Heart right ventricle (tissue), 16 donors: ENCODE measurements at regions not wholly inside any gene's neighbourhood (a gene's known extent, or its start where the extent isn't known, plus 50 kb on each side); places are given as distances from the start of the nearest gene placed in this dataset.

Source experiments
- ATAC-seq, 8 donors: fragments of 200-7000 bp; cut with Tn5 transposase; one replicate each; pipeline ENCODE4 v1.9.1; 2020; ENCODE audit warnings: mild to moderate bottlenecking in 8 of 8, moderate library complexity in 8 of 8, moderate number of reproducible peaks in 1 of 8
- DNase-seq, 2 donors: peaks; one replicate each; pipeline ENCODE4 v3.0.0-alpha.2; 2020
- H3K27ac ChIP-seq, 10 donors: fragments of 200-600 bp; sonication (generic) in 2 of 10; one replicate each; pipeline versions ENCODE4 v1.5.0 to v1.8.0; 2020 to 2022; ENCODE audit warnings: mild to moderate bottlenecking in 3 of 10
- H3K27me3 ChIP-seq, 7 donors: fragments of 200-600 bp; one replicate each; pipeline ENCODE4 v1.8.0; 2021 to 2022; ENCODE audit warnings: mild to moderate bottlenecking in 2 of 7
- H3K36me3 ChIP-seq, 9 donors: fragments of 200-600 bp; sonication (generic) in 1 of 9; one replicate each; pipeline versions ENCODE4 v1.5.0 to v1.8.0; 2020 to 2022; ENCODE audit warnings: mild to moderate bottlenecking in 2 of 9
- H3K4me1 ChIP-seq, 9 donors: fragments of 200-600 bp; sonication (generic) in 1 of 9; one replicate each; pipeline versions ENCODE4 v1.5.0 to v1.8.0; 2020 to 2022; ENCODE audit warnings: mild to moderate bottlenecking in 4 of 9
- H3K4me3 ChIP-seq, 10 donors: fragments of 200-600 bp; sonication (generic) in 2 of 10; one replicate each; pipeline versions ENCODE4 v1.5.0 to v1.8.0; 2020 to 2022; ENCODE audit warnings: mild to moderate bottlenecking in 7 of 10, moderate library complexity in 2 of 10
- H3K9me3 ChIP-seq, 11 donors: fragments of 200-600 bp in 10 of 11; sonication (generic) in 2 of 11; one replicate each; pipeline versions ENCODE4 v1.5.0 to v1.8.0; 2013 to 2022; ENCODE audit warnings: mild to moderate bottlenecking in 2 of 11, control low read depth in 1 of 11, moderate library complexity in 1 of 11
- WGBS, 2 donors: extraction: QIAGEN DNeasy Blood & Tissue Kit; methylation state at CpG; one replicate each; pipeline ENCODE4 v1.1.7; 2013; ENCODE audit warnings: inconsistent platforms in 1 of 2; 5-methylcytosine and 5-hydroxymethylcytosine counted together
- intact Hi-C, 10 donors: fragments of 100-400 bp; cut with DNase I; formaldehyde crosslinking; loops; one replicate each; pipeline versions ENCODE4 v1.11.1 to v1.14.2; 2022
- TF ChIP-seq, protein P1 (sequence below), 9 donors: fragments of 200-600 bp; sonication (generic) in 2 of 9; IDR thresholded peaks; one replicate each; pipeline versions ENCODE4 v1.5.0 to v1.8.0; 2021 to 2022; ENCODE audit warnings: antibody characterized with exemption in 9 of 9, mild to moderate bottlenecking in 5 of 9, moderate library complexity in 1 of 9
- donor health status: Arrhythmogenic right ventricular cardiomyopathy.
- donor health status: ischemic (EF 13 %, LVEDD 7.1; RV severe dilation, severe dysfunction).
- donor health status: healthy with polysubstance abuse.
- donor health status: DM: no; HTN: yes; CAD: no.
- donor health status: DM: no; HTN: no; CAD: no.
- donor health status: ischemic (EF 25% LVEDD 6.9; RV normal size, moderate dysfunction).
- donor health status: ischemic (EF 25% LVEDD 5.7; RV mildly dilated, moderate dysfunction).
- donor health status: healthy.
- donor health status: DM: yes; HTN: yes; CAD: no.
- donor health status: Ischemic cardiomyopathy.
- donor health status: ischemic (EF 35%, LVEDD 5.7; RV mildly dilated, moderate dysfunction).
- donor health status: nonischemic (EF 11% LVEDD 7.7; RV severe dilation, severe dysfunction).
- donor health status: DM: yes; HTN: yes; CAD: no.
- donor health status: PGD.
- donor health status: ischemic (EF 29% LVEDD 5.4; RV normal size, mild dysfunction).
- donor health status: nonischemic (EF 23%, LVEDD 6.1; RV moderate dilation, normal function).

DNA sequence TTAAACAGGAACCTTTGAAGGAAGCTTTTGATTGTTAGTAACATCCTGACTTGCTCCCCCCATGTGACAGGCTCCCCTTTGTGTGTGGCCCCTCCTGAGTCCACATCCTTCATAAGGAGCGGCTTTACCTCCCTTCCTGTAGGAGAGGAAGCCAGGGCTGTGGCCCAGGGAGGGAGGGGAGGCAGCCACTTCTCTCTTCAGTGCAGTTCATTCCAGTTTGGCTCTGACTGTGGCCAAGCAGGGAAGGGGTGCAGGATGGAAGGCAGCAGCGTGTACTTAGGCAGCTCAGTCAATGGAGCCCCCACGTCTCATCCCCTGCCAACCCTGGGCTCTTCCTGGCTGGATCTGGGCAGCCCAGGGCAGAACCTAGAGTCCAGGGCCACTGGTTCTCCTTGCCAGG lies 295.2 kb downstream of the QKI start:
- DNase-seq = peak in 1 of 2 donors; percentile 67
- H3K4me1 ChIP-seq = peaks cover 31 to 66% (median 64%) of the 10 kb centered on the region in 9 donors

DNA sequence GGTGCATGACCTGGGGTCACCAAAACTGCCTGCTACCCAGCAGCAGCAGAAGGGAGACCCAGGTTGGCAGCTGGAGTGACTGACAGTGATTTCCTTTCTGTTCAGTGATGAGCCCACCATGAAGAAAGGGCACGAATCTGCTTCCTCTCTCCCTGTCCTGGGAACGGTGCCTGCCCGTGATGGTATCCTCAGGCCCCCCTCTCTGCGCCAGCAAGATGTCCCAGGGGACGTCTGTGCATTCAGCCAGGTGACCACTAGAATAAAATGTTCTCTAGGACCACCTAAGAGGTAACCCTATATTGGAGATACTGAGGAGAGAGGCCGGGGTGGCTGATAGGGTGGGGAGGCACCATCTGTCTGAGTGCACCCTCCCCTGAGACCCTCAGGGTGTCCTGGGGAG lies 294.7 kb downstream of the QKI start:
- Histone ChIP-seq H3K4me3 (no peak overlapping the region), H3K9me3 (no peaks in the 10 kb centered on the region), H3K27me3 (no peaks in the 10 kb centered on the region), H3K27ac (peak overlapping the region; percentile 15 to 88 (median 80)), H3K4me1 (peaks cover 31 to 66% (median 64%) of the 10 kb centered on the region in 9 donors), H3K36me3 (no peaks in the 10 kb centered on the region)
- TF ChIP-seq, protein P1, sequence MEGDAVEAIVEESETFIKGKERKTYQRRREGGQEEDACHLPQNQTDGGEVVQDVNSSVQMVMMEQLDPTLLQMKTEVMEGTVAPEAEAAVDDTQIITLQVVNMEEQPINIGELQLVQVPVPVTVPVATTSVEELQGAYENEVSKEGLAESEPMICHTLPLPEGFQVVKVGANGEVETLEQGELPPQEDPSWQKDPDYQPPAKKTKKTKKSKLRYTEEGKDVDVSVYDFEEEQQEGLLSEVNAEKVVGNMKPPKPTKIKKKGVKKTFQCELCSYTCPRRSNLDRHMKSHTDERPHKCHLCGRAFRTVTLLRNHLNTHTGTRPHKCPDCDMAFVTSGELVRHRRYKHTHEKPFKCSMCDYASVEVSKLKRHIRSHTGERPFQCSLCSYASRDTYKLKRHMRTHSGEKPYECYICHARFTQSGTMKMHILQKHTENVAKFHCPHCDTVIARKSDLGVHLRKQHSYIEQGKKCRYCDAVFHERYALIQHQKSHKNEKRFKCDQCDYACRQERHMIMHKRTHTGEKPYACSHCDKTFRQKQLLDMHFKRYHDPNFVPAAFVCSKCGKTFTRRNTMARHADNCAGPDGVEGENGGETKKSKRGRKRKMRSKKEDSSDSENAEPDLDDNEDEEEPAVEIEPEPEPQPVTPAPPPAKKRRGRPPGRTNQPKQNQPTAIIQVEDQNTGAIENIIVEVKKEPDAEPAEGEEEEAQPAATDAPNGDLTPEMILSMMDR (IDR thresholded peaks at IDR 0.05) = no peak
- intact Hi-C loops = loop anchor here in 4 of 10 donors (5.0 to 10.0 kb wide), 5 partner anchors 122 to 374 kb away; no protein-coding TSS in a partner anchor
- peak in 1 of 8 donors; percentile 3 for ATAC-seq
- 62 to 73% methylated on average over 6 of the region's 6 CpGs for WGBS, 2 donors
- DNase-seq = no peak

More for the DNA sequence above, 295.2 kb downstream of the QKI start:
- H3K4me3 ChIP-seq = no peak overlapping the region
- H3K9me3 ChIP-seq = no peaks in the 10 kb centered on the region
- intact Hi-C loops = loop anchor here in 6 of 10 donors (2.0 to 10.0 kb wide), 14 partner anchors 53 to 398 kb away; no protein-coding TSS in a partner anchor
- TF ChIP-seq, protein P1 (IDR thresholded peaks at IDR 0.05) = no peak
- ATAC-seq = peak; percentile 41 to 80 (median 64)
- H3K27ac ChIP-seq = peak overlapping the region; percentile 55 to 88 (median 80)
- H3K36me3 ChIP-seq = no peaks in the 10 kb centered on the region
- 46 to 71% methylated on average over 3 of the region's 3 CpGs for WGBS, 2 donors
- no peaks in the 10 kb centered on the region for H3K27me3 ChIP-seq

DNA sequence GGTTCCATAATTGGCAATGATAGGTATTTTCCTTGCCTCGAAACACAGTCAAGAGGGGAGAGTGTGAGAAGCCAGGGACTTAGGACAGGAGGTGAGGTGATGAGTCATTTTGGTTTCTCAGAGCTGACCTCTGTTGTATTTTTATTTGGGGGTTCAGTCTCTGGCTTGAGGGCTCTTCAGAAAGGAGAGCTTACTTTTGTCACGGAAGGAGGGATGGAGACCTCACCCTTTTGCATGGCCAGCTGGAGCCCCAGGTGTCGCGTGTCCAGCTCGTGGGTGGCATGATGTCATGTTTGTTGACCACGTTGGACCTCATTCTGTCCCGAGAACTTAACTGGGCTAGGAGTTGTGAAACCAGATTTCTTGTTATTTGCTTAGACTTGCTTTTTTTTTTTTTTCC lies 293.9 kb downstream of the QKI start:
- TF ChIP-seq, protein P1 (IDR thresholded peaks at IDR 0.05) = no peak
- no peak for DNase-seq
- Histone ChIP-seq H3K9me3 (peaks cover 0 to 3% (median 0%) of the 10 kb centered on the region in 11 donors), H3K27me3 (no peaks in the 10 kb centered on the region), H3K27ac (peak overlapping the region in 7 of 10 donors; percentile 22 to 86 (median 80)), H3K36me3 (no peaks in the 10 kb centered on the region), H3K4me3 (no peak overlapping the region), H3K4me1 (peaks cover 31 to 66% (median 64%) of the 10 kb centered on the region in 9 donors)
- intact Hi-C loops = loop anchor here in 4 of 10 donors (5.0 to 10.0 kb wide), 5 partner anchors 121 to 374 kb away; no protein-coding TSS in a partner anchor
- ATAC-seq = no peak
- WGBS, 2 donors = 85 to 87% methylated on average over 7 of the region's 7 CpGs

DNA sequence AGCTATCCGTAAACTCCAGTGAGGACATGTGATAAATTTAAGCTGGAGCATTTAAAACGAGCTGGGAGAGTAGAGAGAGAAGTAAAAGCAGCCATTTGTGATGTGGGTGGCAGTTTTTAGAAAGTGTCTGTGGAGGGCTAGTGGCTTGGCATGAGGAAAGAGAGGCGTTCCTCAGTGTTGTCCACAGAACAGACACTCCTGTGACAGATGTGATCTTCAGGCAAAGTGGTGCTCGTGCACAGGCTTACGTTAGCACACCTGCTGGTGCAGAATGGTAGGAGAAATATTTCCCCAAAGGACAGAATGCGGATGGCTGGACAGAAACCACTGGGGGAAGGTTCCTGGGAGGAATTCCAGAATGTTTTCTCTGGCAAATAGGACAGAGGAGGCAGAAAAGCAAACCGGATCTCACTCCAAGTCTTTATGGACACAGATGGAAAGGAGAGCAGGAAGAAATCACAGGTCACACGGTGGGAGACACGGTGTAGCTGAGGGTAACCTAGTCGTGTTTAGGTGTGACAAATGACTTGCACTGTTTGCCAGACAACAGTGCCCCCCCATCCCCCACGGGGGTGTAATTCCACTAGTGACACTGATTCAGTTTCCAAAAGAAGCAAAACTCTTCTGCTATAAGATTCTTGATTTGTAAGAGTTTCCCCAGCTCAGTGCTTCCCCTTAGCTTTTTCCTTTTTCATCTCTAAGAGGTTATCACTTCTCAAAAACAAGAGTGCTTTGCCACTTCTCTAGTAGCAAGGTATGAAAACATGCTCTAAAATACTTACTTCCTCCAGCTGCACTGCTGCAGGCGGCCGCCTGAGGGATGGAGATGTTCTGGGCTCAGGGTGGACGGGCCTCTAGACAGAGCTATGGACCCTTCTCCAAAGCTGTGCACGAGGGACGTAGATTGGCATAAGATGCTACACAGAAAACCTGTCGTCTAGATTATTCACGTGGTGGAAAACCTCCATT lies 293.2 kb downstream of the QKI start:
- Histone ChIP-seq H3K4me3 (no peak overlapping the region), H3K9me3 (peaks cover 0 to 3% (median 0%) of the 10 kb centered on the region in 11 donors), H3K4me1 (peaks cover 31 to 63% (median 61%) of the 10 kb centered on the region in 9 donors), H3K27me3 (no peaks in the 10 kb centered on the region), H3K27ac (peak overlapping the region in 7 of 10 donors; percentile 22 to 83 (median 48)), H3K36me3 (no peaks in the 10 kb centered on the region)
- ATAC-seq (no peak), DNase-seq (no peak)
- TF ChIP-seq, protein P1 (IDR thresholded peaks at IDR 0.05) = no peak
- intact Hi-C loops = loop anchor here in 4 of 10 donors (5.0 to 10.0 kb wide), 5 partner anchors 120 to 373 kb away; no protein-coding TSS in a partner anchor
- 57 to 61% methylated on average over 18 of the region's 18 CpGs for WGBS, 2 donors
